ENCODE measurements at regions not wholly inside any gene's neighbourhood (a gene's known extent, or its start where the extent isn't known, plus 50 kb on each side); places are given as distances from the start of the nearest gene placed in this dataset.
A peak's percentile ranks its signal among the peaks of the same experiment; 100 is the strongest.

DNA sequence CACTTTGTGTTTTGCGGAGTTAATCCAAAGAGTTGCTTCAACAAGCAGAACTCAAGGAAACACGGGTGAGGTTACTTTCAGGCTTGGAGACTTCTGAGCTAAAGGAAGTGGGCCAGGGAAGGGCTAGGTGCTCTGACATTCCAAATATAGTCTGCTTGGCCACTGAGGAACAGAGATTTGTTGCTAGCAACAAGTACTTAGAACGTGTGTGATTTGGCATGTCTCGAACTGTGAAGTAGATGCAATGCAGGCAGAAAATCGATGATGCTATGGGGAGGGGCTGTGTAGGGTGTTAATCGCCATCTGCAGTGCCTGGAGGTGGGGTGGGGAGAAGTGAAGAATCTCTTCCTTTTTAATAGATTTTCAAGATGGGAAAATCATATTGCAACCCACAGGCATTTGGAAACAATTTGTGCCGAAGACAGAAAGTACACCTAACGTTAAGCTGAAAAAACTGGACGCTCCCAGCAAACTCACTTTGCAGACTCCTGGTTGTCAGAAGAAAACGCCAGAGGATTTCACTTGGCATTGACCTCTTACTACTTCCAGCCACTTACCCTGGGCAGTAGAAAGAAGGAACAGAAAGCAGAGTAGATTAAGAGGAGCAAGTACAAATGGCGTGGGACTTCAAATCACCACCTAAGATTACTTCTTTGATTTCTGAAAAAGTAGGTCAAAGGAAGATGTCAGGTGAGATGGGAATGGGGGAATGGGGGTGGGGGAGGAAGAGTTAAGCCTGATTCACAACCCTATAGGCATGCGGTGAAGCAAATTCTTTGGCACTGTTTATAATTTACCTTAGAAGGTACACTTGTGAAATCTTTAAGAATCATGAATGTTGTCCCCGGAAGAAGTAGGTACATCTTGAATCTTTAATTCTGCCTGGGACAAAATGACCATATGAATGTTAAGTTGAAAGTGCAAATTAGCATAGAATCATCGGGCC, 314.1 kb downstream of the CD83 start:
- no peak for DNase-seq (ENCODE audit: low spot score)

- no peak for DNase-seq (ENCODE audit: low spot score)
These were observed 317.5 kb downstream of the CD83 start for GRCh38 chr6:14434916-14435690.

DNA sequence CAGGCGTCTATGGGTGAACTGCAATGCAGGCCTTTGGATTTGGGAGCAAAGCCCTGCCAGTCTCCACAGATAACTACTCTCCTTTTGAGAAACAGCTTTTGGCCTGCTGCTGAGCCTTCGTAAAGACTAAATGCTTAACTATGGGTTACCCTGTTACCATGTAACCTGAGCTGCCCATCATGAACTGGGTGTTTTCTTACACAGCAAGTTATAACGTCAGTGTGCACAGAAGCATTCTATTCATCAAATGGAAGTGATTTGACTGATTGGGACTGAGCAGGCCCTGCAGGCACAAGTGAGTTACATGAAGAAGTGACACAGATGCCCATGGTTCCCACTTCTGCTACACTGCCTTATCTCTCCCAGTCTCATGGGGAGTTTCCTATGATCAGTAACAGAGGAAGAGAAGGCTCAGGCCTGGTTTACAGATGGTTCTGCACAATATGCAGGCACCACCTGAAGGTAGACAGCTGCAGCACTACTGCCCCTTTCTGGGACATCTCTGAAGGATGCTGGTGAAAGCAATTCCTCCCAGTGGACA, 319.1 kb downstream of the CD83 start:
- no peak for DNase-seq (ENCODE audit: low spot score)

DNA sequence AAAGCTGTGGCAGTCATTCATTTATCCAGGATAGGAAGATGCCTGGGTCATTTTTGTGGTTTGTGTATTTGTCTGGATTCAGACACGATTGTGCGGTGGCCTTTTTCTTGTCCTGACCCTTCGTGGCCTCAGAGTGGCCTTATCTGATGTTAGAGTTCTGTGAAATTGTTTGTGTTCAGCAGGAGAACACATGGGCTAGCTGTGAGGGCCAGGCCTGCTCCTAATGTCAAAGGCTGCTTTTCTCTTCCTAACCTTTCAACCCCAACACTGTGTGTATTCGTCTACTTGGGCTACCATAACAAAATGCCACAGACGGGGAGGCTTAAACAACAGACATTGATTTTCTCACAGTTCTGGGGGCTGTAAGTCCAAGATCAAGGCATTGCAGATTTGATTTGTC, 321.8 kb downstream of the CD83 start:
- DNase-seq (ENCODE audit: low spot score): no peak

DNA sequence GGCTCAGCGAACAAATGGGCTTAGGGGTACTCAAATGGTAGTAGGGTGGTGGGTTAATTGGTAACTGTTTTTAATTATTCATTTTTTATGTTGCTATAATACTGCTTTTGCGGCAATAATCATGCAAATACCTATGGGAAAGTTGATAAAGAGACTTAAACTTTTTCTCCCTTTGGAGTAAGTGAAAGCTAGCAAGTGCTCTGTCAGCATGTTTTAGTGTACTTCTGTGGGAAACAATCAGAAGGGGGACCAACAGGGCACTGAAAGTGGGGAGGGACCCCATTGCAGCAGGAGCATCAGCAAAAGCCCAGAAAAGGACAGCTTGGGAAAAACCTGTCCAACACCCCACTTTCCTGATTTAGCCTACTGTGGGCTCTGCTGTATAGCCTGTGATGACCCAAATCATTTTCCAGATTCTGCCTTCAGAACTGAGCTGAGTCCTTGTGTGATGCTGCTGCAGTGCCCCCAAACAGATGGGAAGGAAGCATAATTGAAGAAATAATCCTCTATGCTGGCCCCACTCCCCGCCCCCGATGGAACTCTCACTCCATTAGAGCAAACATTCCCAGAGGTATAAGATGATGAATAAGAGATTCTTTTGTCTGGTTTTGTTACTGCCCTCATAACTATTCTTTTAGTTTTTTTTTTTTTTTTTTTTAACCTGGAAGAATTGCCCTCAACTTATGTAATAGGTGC, 322.8 kb downstream of the CD83 start:
- DNase-seq (ENCODE audit: low spot score): no peak

GRCh38 chr6:14440940-14441781, 323.6 kb downstream of the CD83 start:
- peak; percentile 25 for DNase-seq (ENCODE audit: low spot score)

DNA sequence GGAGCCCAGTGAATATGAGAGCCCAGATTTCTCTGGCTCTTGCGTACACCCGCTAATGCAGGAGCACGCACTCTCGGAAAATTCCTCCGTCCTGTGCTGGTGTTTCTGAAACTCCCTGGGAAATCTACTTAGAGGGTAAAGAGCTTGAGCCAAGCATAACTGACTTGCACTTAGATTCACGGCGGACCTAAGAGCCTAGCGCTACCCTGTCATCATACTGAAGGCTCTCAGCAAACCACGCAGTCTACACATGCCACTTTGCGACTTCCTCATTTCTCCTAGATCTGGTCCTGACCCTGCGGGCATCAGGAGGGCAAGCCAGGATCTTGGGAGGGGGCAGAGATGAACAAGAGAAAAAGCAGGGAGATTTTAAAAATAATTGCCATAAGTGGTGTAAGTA, 324.7 kb downstream of the CD83 start:
- DNase-seq (ENCODE audit: low spot score): no peak

GRCh38 chr6:14443629-14444268, 326.2 kb downstream of the CD83 start:
- no peak for DNase-seq (ENCODE audit: low spot score)

GRCh38 chr6:14444295-14444972, 326.9 kb downstream of the CD83 start:
- no peak for DNase-seq (ENCODE audit: low spot score)

DNA sequence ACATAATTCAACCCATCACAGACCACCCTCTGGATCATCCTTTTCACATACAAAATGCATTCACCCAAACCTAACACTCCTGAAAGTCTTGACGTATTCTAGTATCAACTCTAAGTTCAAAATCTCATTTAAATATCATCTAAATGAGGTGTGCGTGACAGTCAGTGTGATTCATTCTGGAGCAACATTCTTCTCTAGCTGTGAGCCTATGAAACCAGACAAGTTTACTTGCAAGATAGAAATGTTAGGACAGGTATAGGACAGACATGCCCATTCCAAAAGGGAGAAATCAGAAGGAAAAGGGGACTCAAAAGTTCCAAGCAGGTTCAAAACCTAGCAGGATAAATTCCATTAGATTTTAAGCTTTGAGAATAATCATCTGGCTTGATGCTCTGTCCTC, 329.7 kb downstream of the CD83 start:
- no peak for DNase-seq (ENCODE audit: low spot score)

- DNase-seq (ENCODE audit: low spot score): no peak
These were observed 330.7 kb downstream of the CD83 start for GRCh38 chr6:14448246-14448645.

DNA sequence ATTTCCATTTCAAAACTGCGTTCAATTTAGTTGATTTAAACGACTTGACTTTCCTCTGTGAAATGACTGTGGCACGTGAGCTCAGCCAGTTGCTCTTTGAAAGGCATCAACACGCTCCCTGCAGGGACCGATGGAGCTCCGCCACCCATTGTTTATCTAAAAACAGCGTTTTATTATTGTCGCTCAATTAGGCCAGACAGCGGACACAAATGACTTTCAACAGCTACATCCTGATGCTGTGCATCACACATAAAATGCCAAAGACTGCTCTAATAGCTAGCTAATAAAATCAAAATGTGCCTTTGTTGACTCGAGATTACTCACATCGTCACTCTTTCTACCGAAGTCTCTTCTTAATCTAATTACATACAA, 332.5 kb downstream of the CD83 start:
- DNase-seq (ENCODE audit: low spot score): no peak

GRCh38 chr6:14450578-14450977, 333.0 kb downstream of the CD83 start:
- DNase-seq (ENCODE audit: low spot score): no peak

GRCh38 chr6:14451594-14452374, 334.2 kb downstream of the CD83 start:
- DNase-seq (ENCODE audit: low spot score): no peak

GRCh38 chr6:14452567-14453527, 335.3 kb downstream of the CD83 start:
- no peak for DNase-seq (ENCODE audit: low spot score)

- DNase-seq (ENCODE audit: low spot score): no peak
These were observed 336.3 kb downstream of the CD83 start for GRCh38 chr6:14453712-14454472.

GRCh38 chr6:14454473-14454775, 336.9 kb downstream of the CD83 start:
- no peak for DNase-seq (ENCODE audit: low spot score)

GRCh38 chr6:14455427-14455826, 337.9 kb downstream of the CD83 start:
- DNase-seq (ENCODE audit: low spot score): no peak

Measured in AG08396 (cell line).